GM18873 (cell line): ENCODE measurements at regions not wholly inside any gene's neighbourhood (a gene's known extent, or its start where the extent isn't known, plus 50 kb on each side); places are given as distances from the start of the nearest gene placed in this dataset.

Experiments
- ATAC-seq: cut with Tn5 transposase; IDR thresholded peaks from one replicate; pipeline ENCODE4 v1.9.1; 2021; ENCODE audit warnings: mild to moderate bottlenecking, moderate library complexity, moderate number of reproducible peaks; ENCODE audit not compliant: unreplicated experiment, low FRiP score

DNA sequence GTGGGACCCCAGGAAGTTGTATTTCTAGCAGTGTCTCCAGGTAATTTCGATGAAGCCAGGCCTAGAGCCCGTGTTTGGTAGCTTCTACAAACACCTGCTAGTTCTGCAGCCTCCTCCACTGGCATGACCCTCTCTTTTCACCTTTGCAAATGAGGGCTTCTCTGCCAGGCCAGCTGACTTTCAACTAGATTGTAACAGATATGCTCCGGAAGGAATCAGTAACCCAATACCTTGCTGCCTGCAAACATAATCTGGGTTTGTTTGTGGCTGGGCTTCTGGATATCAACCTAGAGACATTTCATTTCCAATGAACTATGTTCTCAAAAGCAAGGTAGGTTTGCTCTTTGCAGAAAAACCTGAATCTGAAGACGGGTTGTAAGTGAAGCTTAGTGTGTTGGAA lies 354.8 kb downstream of the DMRT2 start:
- ATAC-seq, result no peak

DNA sequence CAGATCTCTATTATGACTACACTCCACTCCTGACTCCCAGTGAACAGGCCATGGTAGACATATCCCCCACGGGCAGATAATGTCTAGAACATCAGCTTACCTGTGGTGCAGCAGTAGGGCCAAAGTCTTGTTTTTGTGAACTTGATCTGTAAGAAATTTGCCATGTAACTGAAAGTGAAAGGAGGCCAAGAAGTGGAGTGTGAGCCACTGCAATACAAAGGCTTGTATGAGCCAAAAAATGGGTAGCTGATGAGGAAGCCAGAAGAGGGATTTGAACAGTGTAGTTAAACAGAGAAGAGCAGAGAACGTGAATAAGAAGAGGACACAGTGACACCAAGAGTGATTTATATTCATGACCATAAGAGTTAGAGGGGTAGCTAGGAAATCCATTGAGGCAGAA lies 361.7 kb downstream of the DMRT2 start:
- no peak for ATAC-seq

DNA sequence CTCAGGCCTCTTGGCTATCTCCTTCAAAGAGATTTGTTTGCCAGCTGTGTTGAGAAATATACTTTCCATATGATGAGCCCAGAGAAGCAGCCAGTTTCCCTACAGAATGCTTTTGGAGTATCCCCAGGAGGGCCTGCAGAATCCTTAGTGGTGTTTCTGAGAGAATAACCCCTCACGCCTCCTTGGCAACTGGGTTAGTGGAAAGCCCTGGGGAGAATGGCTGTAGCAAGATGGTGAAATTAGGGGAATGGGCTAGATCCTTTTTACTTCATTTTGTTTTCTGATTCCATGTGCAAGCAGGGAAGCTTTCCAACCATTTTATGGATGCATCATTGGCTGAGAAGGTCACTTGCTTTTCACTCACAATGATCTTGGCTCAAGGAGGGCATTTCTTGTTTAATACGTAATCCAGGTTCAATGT lies 364.6 kb downstream of the DMRT2 start:
- ATAC-seq, result no peak

DNA sequence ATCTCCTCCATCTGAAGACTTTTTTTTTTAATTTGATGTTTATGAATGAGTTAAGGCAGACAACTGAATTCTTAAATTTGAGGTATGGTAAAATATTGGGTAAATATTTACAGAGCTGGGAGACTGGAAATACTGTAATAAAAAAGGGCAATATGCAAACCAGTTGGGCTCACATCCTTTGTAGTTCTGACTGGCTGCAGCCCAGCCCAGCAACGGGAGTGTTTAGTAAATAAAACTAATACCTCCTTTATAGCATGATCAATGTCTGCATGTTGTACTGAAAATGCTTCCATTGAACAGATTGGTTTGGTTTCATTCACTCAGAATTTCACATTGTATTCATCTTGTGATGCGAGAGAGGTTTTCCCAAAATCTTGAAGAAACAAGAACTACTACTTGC lies 365.0 kb downstream of the DMRT2 start:
- no peak for ATAC-seq

DNA sequence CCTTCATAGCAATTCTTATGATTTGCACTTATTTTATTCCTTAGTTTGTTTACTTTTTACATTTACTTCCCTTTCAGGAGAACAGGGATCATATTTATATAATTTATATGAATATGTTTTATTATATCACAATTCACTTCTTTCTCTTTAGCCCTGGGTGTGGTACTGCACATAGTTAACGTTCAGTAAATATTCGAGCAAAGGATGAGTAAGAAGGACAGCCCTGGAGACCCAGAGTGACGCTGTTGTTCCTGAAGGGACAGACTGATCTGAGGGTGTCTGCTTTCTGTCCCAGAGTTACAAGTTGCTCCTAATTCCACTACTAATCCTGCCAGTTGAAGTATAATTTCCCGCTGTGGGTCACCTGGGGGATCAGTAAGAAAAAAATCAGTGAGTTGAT lies 366.1 kb downstream of the DMRT2 start:
- no peak for ATAC-seq

DNA sequence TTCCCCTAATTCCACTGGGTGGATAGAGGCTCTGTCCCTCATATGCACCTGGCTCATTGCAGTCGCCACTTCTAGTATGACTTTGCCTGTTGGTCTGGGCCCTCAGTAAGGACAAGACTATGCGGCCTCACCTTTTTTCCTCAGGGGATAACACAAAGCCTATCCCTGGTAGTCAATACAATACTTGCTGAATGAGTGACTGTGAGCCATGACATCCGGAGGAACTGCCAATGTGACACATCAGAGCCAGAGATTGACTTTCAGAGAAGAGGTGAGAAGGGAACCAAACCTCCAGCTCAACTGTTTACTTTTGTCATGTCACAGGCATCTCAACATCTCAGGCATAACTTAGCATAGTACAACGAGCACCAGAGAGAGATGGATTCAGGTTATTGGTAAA lies 371.3 kb downstream of the DMRT2 start:
- no peak for ATAC-seq

DNA sequence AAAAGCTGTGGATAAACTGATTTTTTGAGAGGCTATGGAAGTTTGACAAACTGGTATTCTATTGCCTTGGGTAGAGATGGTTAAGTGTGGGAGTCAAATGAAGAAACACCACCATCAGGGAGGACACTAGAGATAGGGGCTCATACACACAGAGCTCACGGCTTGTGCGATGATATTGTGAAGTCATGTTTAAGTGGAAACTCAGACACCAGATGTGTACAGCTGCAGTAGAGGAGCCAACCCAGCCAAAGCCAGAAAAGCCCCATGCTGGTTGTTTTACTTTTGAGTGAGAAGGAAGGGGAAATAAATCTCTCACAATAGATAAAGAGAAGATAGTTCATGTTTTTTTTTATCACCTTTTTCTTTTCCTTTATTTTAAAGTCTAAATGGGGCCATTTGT lies 377.7 kb downstream of the DMRT2 start:
- ATAC-seq, result no peak

DNA sequence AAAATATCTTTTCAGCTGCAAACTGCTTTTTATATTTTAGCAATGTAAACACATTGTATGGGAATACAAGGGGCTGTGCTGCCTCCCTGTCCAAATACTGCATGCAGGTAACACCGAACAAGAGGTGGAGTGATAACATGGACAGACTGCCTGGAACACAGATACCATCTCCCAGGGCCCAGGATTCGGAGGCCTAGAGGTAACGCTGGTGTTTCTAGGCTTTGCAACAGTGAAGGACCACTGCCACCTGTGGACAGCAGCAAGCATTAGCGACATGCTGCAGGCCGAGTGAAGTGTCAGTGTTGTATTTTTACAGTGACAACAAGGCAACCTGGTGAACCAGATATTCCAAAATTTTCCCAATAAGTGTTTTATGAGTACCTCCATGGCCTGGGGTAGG lies 379.1 kb downstream of the DMRT2 start:
- no peak for ATAC-seq

DNA sequence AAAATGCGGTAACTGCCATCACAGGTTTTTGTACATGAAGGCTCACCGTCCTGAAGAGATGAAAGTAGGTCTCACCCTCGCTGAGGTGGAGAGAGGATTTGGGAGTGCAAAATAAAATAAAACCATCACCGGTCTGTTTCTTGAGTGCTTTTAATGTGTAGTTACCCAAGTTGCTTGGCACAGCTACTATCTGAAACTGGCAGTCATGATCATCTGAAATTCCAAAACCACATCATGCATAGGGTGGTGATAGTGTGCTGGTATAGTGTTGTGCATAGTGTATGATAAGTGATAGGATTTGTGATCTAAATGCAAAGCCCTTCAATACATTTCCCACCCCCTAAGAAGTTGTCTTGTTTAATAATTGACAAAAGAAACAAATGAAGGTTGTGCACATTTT lies 381.3 kb downstream of the DMRT2 start:
- no peak for ATAC-seq

DNA sequence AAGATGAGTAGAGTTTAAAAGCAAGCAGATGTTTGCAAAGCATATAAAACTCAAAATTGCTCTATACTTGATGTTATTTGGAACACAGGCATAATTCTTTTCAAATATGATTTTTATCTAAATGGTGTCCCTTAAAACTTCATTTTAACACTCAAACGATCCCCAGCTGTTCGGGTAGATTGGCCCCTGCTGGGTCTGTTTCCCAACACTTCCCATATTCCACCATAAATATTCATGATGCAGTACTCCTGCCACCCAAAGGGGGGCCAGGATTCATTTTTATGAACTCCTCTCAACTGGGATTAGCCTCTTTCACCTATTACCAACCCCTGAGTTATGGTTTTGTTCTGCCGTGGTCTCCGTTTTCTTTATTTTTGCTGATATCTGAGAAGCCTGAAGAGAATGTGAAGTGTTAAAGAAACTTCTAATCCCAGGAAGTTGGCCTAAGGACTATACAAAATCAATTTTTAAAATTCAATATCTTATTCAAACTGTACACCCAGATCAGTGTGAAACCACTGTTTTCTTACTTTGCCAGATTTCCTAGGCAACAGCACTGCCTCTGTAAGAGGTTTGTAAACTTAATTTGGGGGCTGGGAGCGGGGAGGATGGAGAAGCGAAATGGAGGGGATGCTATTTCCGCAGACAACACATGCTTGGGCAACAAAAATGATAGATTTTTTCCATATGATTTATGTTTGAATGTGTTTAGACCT lies 384.1 kb downstream of the DMRT2 start:
- no peak for ATAC-seq

DNA sequence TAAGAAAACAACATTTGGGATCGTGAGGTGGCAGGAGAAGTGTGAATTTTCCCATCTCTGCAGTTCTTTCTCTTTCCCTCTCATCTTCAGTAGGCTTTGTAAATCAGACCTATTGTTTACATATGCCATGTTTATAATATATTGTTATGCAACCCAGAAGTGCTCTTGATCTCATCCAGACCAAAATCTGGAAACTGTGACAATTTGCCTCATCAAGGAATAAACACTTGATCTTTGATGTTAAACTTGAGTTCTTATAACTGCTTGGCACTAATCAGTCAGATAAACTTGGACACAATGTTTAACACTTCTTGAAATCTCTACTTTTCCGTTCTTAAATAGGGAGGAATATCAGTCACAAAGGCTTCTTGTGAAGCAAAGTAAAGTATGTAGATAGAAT lies 384.7 kb downstream of the DMRT2 start:
- ATAC-seq, result no peak

DNA sequence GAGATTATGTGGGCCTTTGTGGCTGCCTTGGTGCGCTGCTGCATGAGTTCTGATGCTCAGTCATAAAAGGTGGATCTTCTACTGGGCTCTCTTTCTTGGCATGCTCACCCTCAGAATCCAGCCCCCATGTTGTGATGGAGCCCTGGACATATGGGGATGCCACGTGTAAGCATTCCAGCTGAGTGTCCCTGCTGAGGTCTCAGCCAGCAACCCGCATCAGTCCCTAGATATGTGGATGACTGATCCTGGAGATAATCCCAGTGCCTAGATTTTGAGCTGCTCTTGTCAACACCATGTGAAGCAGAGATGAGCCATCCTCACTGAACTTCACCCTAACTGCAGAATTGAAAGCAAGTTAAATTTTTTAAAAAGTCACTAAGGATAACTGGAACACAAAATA lies 390.1 kb downstream of the DMRT2 start:
- ATAC-seq, result no peak

DNA sequence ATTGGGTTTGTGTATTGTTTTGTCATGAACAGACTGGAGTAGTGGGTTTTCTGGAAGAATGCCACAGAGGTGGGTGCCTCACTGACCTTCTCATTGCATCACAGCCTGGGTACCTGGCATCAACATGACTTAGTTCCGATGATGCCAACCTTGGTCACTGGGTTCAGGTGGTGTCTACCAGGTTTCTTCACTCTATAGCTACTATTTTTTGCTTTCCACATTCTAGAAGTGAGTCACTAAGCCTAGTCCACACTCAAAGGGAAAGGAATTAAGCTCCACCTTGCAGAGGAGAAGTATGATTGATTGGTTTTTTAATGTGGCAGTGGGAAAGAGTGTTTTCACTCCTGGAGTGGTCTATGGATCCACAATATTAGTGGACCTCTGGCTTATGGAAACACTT lies 391.9 kb downstream of the DMRT2 start:
- no peak for ATAC-seq

DNA sequence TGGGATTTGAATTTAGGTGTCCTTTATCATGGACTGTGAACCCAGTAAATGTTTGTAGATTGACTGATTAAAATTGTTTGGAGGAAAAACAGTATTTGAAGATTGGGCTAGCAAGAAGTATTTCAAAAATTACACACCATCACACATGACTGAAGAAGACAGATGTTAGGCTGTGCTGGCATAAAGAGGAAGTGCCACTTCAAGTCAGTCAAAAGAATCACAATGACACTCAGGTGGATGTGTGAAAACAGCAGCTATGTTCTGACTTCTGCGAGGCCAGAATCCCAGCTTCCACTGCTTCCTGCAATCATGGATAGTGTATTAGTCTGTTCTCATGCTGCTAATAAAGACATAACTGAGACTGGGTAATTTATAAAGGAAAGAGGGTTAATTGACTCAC lies 393.3 kb downstream of the DMRT2 start:
- ATAC-seq, result no peak

DNA sequence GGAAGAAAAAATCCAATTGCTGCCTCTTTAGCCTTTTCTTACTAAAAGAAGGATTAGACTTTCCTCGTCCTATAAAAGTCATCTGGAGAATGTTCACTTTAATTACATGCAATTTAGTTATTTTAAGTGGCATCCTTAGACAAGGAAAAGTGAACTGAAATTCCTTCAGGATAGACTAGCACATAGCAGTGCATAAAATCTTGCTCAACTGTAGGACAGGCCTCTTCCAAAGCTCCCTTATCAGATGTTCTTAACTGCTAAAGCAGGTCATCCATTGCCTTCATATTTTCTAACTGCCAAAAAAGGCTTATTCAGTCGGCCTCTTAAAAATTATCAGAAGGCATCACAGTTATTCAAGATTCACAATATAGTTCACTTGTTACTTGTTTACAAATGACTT lies 396.5 kb downstream of the DMRT2 start:
- ATAC-seq, result no peak

DNA sequence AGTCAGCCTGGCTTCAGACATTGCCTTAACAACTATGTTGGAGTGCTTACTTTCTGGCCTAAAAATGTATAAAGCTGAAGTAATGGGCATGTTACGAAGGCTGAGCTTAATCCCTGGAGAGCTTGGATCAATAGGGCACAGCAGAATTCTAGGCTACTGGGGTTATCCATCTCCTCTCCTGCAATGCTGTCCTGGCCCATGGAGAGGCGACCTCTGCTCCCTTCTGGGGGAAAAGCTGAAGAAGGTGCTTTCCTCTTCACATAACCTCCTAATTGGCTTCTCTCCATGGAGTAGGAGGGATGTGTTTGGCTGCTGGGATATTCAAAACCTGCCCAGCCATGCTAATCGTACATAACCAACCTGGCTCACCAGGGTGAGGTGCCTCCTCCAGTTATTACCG lies 403.5 kb downstream of the DMRT2 start:
- no peak for ATAC-seq

DNA sequence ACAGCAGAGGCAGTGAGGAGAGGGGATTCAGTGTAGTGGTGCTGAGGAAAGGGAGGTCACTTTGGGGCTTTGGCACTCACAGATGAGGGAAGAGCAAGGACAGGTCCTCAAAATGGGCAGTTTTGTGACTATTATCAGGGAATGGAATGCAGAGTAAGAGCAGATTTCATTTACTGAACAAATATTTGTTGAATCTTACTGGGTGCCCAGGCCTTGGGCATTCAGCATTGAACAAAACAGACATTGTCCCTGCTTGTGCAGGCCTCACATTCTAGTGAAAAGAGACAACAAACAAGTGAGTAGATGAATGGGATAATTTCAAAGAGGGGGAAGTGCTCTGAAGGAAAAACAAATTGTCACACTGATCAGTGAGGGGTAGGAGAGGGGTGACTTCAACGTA lies 404.1 kb downstream of the DMRT2 start:
- ATAC-seq, result no peak

DNA sequence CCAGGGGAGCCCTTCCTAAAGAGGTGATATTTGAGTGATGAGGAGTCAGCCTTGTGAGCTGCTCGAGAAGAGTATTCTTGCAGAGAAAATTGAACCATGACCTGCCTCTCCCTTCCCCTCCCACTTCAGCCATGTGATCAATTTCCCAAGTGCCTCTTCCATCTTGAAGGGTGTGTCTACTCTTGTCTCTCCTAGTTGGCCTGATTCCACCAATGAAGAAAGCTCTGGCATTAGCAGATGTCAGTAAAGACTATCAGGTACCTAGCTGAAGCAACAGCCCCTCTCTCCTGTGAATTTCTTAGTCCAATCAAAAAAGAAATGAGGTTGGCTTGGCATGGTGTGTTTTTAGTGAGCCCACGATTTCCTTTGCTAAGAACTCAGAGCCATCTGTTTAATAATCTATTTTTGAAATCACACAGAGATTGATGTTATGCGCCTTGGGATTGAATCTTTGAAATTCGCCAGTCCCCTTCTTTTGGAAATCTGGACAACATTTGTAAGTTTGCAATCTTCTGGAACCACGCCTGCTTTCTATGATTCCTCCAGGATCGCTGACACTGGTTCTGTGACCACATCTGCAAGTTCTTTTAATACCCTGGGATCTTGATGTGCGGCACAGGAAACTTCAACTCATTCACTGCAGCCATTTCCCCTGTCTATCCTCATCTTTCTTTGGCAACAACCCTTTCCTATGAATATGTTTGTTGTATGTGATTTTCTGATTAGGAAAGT lies 404.6 kb downstream of the DMRT2 start:
- ATAC-seq, result no peak

DNA sequence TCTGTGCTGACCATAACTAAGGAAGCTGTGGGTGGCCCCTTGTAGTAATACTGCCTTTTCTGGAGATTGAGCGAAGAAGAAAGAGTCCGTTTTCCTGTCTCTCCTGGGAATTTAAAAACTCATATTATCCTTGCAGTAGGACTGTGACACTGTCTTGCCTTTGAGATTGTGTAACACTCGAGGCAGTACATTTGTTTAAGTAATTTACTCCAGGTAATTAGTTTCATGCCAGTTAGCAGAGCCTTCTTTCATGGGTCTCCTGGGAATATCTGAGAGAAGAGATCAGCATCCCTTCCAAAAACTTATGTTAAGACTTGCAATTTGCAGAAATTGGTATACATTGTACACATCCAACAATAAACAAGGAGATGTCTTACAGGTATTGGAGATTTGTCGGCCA lies 405.6 kb downstream of the DMRT2 start:
- ATAC-seq, result no peak

DNA sequence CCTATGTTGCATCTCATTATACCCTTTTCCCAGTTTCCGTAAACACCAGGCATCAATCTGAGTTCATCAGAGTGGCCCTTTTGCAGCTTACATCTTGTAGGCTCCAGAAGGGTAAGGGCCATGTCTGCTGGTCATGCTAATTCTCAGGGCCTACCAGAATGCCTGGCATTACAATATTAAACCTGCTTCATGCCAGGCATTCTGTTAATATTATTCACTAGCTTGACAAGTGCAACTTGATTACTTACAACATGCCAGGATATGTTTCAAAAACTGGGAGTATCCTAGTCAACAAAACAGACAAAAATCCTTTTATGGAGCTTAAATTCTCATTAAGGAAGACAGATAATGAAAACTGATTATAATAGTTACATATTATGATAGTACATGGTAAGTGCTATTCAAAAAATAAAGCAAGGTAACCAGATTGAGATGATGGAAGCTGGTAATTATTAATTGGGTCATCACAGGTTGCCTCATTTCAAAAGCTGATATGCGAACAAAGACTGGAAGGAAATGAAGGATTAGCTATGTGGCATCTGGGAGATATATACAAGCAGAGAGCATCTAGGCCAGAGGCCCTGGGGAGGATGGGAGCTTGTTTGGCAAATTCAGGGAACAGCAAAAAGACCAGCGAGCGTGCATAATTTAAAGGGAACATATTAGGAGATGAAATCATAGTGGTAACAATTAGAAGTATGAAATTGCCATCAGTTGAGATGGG lies 406.3 kb downstream of the DMRT2 start:
- ATAC-seq, result no peak

DNA sequence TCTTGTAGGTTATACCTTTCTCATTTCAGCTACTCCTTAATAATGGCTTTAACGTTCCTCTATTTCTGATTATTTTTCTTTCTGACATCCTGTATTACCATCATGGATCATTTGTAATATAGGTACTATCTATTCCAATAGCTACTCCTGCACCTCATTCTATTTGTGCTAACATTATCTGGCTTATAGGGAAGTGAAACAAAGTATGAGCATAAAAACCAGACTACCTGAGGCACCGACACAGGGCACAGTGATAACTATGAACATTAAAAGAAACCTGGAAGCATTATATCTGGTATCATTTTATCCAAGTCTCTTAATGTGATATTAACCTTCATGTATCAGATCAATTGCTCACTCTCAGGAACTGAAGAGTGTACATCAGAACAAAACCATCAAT lies 407.3 kb downstream of the DMRT2 start:
- ATAC-seq, result no peak

DNA sequence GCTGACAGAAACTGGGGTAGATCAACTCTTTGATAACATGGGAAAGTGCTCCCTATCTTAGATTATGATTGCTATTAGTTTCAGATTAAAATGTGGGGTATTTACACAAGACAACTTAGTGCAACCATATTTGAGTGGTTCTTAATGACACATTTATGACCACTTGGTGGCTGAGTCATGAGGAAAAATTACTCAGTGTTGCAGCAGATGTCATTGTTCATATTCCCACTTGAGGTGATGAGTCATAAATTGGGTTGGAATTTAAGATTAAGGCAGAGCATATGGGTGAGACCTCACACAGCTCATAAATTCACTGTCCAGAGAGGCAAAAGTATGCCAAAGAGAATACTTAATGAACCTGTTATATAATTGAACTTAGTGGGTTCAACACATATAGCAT lies 408.3 kb downstream of the DMRT2 start:
- no peak for ATAC-seq
